ENCODE measurements at regions not wholly inside any gene's neighbourhood (a gene's known extent, or its start where the extent isn't known, plus 50 kb on each side); places are given as distances from the start of the nearest gene placed in this dataset.

- Histone ChIP-seq H3K4me2 (ENCODE audit: insufficient read depth, low read length) (no peak overlapping the region), H3K4me1 (ENCODE audit: insufficient read depth, low read length) (no peaks in the 10 kb centered on the region), H3K79me2 (ENCODE audit: insufficient read depth, low read length) (no peaks in the 10 kb centered on the region), H3K4me3 (ENCODE audit: low read depth in 1 of 2, low read length in 2 of 2) (no peak overlapping the region), H3K27me3 (ENCODE audit: insufficient read depth, low read length, poor library complexity) (peaks cover 2% of the 10 kb centered on the region), H4K20me1 (ENCODE audit: insufficient read depth, low read length) (peaks cover 3% of the 10 kb centered on the region; the same call in 1 of the 2 replicates), H3K36me3 (ENCODE audit: insufficient read depth, low read length) (no peaks in the 10 kb centered on the region), H3K27ac (ENCODE audit: low read length) (no peak overlapping the region), H2AFZ (ENCODE audit: low read depth, low read length) (no peak overlapping the region), H3K9ac (ENCODE audit: low read depth, low read length) (no peak overlapping the region), H3K9me3 (ENCODE audit: insufficient read depth, low read length, severe bottlenecking) (no peaks in the 10 kb centered on the region)
- TF ChIP-seq, protein P1, sequence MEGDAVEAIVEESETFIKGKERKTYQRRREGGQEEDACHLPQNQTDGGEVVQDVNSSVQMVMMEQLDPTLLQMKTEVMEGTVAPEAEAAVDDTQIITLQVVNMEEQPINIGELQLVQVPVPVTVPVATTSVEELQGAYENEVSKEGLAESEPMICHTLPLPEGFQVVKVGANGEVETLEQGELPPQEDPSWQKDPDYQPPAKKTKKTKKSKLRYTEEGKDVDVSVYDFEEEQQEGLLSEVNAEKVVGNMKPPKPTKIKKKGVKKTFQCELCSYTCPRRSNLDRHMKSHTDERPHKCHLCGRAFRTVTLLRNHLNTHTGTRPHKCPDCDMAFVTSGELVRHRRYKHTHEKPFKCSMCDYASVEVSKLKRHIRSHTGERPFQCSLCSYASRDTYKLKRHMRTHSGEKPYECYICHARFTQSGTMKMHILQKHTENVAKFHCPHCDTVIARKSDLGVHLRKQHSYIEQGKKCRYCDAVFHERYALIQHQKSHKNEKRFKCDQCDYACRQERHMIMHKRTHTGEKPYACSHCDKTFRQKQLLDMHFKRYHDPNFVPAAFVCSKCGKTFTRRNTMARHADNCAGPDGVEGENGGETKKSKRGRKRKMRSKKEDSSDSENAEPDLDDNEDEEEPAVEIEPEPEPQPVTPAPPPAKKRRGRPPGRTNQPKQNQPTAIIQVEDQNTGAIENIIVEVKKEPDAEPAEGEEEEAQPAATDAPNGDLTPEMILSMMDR (IDR thresholded peaks at IDR 0.05; ENCODE audit: borderline replicate concordance, extremely low read depth, low read length, poor library complexity, severe bottlenecking) = no peak
- no peak for TF ChIP-seq EZH2 (IDR thresholded peaks at IDR 0.05; ENCODE audit: borderline replicate concordance, low read depth, low read length, severe bottlenecking)
- DNase-seq (no peak), ATAC-seq (ENCODE audit: insufficient read depth, low read depth) (no peak)
These were observed 337.1 kb downstream of the C16orf95 start for GRCh38 chr16:86979984-86980553.

DNA sequence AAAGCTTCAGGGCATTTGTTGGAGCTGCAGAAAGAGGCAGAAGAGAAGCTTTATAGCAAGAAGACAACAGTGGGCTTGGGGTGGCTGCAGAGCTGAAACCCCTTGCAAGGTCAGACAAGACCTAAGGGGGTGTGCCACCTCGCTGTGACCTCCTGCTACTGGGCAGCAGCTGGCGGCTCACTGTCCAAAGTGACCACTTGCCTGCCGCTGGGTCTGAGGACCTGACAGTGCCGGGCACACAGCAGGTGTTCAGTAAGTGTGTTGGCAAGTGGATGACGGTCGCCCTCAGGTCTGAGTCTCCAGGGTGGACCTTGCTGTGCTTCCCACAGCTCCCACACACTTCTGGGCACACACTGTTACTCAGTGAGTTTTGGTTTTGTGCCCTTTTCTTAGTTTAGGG lies 336.5 kb downstream of the C16orf95 start:
- H3K4me1 ChIP-seq (ENCODE audit: insufficient read depth, low read length) = no peaks in the 10 kb centered on the region
- DNase-seq (no peak), ATAC-seq (ENCODE audit: insufficient read depth, low read depth) (no peak)
- H3K9me3 ChIP-seq (ENCODE audit: insufficient read depth, low read length, severe bottlenecking) = no peaks in the 10 kb centered on the region
- H3K4me3 ChIP-seq (ENCODE audit: low read depth in 1 of 2, low read length in 2 of 2) = no peak overlapping the region
- peaks cover 3% of the 10 kb centered on the region; the same call in 1 of the 2 replicates for H4K20me1 ChIP-seq (ENCODE audit: insufficient read depth, low read length)
- TF ChIP-seq, protein P1 (IDR thresholded peaks at IDR 0.05; ENCODE audit: borderline replicate concordance, extremely low read depth, low read length, poor library complexity, severe bottlenecking) = no peak
- no peak for TF ChIP-seq EZH2 (IDR thresholded peaks at IDR 0.05; ENCODE audit: borderline replicate concordance, low read depth, low read length, severe bottlenecking)
- H3K9ac ChIP-seq (ENCODE audit: low read depth, low read length) = no peak overlapping the region
- H3K27ac ChIP-seq (ENCODE audit: low read length) = no peak overlapping the region
- no peak overlapping the region for H3K4me2 ChIP-seq (ENCODE audit: insufficient read depth, low read length)
- H2AFZ ChIP-seq (ENCODE audit: low read depth, low read length) = no peak overlapping the region
- H3K79me2 ChIP-seq (ENCODE audit: insufficient read depth, low read length) = no peaks in the 10 kb centered on the region
- H3K36me3 ChIP-seq (ENCODE audit: insufficient read depth, low read length) = no peaks in the 10 kb centered on the region
- peaks cover 3% of the 10 kb centered on the region for H3K27me3 ChIP-seq (ENCODE audit: insufficient read depth, low read length, poor library complexity)

DNA sequence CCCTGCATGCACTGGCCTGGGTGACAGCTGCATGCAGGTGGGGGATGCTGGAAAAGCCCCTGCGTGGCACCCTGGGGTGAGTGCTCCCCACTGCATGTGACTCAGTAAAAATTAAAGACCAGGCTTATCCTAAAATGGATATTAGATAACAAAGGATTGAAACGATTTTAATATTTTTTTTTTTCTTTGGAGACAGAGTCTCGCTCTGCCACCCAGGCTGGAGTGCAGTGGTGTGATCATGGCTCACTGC lies 334.9 kb downstream of the C16orf95 start:
- DNase-seq (no peak), ATAC-seq (ENCODE audit: insufficient read depth, low read depth) (no peak)
- H3K79me2 ChIP-seq (ENCODE audit: insufficient read depth, low read length) = no peaks in the 10 kb centered on the region
- no peak overlapping the region for H3K27ac ChIP-seq (ENCODE audit: low read length)
- H3K9me3 ChIP-seq (ENCODE audit: insufficient read depth, low read length, severe bottlenecking) = no peaks in the 10 kb centered on the region
- H3K9ac ChIP-seq (ENCODE audit: low read depth, low read length) = no peak overlapping the region
- H3K4me3 ChIP-seq (ENCODE audit: low read depth in 1 of 2, low read length in 2 of 2) = no peak overlapping the region
- peaks cover under 1% of the 10 kb centered on the region for H4K20me1 ChIP-seq (ENCODE audit: insufficient read depth, low read length)
- no peak overlapping the region for H2AFZ ChIP-seq (ENCODE audit: low read depth, low read length)
- peaks cover 3% of the 10 kb centered on the region for H3K27me3 ChIP-seq (ENCODE audit: insufficient read depth, low read length, poor library complexity)
- no peaks in the 10 kb centered on the region for H3K36me3 ChIP-seq (ENCODE audit: insufficient read depth, low read length)
- H3K4me2 ChIP-seq (ENCODE audit: insufficient read depth, low read length) = no peak overlapping the region
- TF ChIP-seq, protein P1 (IDR thresholded peaks at IDR 0.05; ENCODE audit: borderline replicate concordance, extremely low read depth, low read length, poor library complexity, severe bottlenecking) = no peak
- H3K4me1 ChIP-seq (ENCODE audit: insufficient read depth, low read length) = no peaks in the 10 kb centered on the region

DNA sequence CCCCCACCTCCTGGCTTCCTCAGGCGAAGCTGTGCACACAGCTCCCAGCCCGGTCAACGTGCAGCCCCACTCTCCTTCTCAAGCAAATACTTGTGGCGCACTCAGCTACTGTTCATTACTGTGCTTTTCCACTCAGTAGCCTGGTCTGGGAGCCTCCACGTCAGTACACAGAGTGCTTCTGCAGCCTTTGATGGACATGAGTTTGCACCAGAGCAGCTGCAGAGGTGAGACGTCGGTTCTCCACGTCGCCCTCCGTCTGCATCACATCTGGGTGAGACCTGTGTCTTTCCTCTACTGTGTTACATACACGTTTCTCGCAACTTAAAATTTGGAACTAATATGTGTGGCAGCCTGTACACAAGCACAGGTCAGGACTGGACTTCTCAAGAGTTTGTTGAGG lies 334.3 kb downstream of the C16orf95 start:
- H3K27me3 ChIP-seq (ENCODE audit: insufficient read depth, low read length, poor library complexity) = peaks cover 3% of the 10 kb centered on the region
- H3K4me2 ChIP-seq (ENCODE audit: insufficient read depth, low read length) = no peak overlapping the region
- H3K9me3 ChIP-seq (ENCODE audit: insufficient read depth, low read length, severe bottlenecking) = no peaks in the 10 kb centered on the region
- H4K20me1 ChIP-seq (ENCODE audit: insufficient read depth, low read length) = no peaks in the 10 kb centered on the region; the same call in 1 of the 2 replicates
- H3K36me3 ChIP-seq (ENCODE audit: insufficient read depth, low read length) = no peaks in the 10 kb centered on the region
- TF ChIP-seq, protein P1 (IDR thresholded peaks at IDR 0.05; ENCODE audit: borderline replicate concordance, extremely low read depth, low read length, poor library complexity, severe bottlenecking) = no peak
- no peak for TF ChIP-seq EZH2 (IDR thresholded peaks at IDR 0.05; ENCODE audit: borderline replicate concordance, low read depth, low read length, severe bottlenecking)
- no peak for ATAC-seq (ENCODE audit: insufficient read depth, low read depth)
- no peak overlapping the region for H3K4me3 ChIP-seq (ENCODE audit: low read depth in 1 of 2, low read length in 2 of 2)
- H3K27ac ChIP-seq (ENCODE audit: low read length) = no peak overlapping the region
- no peak overlapping the region for H2AFZ ChIP-seq (ENCODE audit: low read depth, low read length)
- H3K9ac ChIP-seq (ENCODE audit: low read depth, low read length) = no peak overlapping the region
- H3K4me1 ChIP-seq (ENCODE audit: insufficient read depth, low read length) = no peaks in the 10 kb centered on the region
- no peak for DNase-seq
- no peaks in the 10 kb centered on the region for H3K79me2 ChIP-seq (ENCODE audit: insufficient read depth, low read length)
